RPMI7951 (cell line): ENCODE measurements at regions not wholly inside any gene's neighbourhood (a gene's known extent, or its start where the extent isn't known, plus 50 kb on each side); places are given as distances from the start of the nearest gene placed in this dataset.
A peak's percentile ranks its signal among the peaks of the same experiment; 100 is the strongest.
"Not testable (repeated sequence)": the region's sequence is repeated elsewhere in the genome, so short reads cannot be mapped to it uniquely, and the experiment has no call there.

ENCODE experiments used
- DNase-seq: peaks from one replicate; pipeline ENCODE4 v3.0.0-alpha.2; 2012; ENCODE audit warnings: low read depth

- no peak for DNase-seq
Observed at GRCh38 chr15:70374096-70374495, 276.4 kb upstream of the TLE3 start.

GRCh38 chr15:70373439-70373838, 275.7 kb upstream of the TLE3 start:
- DNase-seq, result not testable (repeated sequence)

GRCh38 chr15:70367913-70368705, 270.4 kb upstream of the TLE3 start:
- DNase-seq, result not testable (repeated sequence)

- DNase-seq, result not testable (repeated sequence)
Observed at GRCh38 chr15:70364023-70364422, 266.3 kb upstream of the TLE3 start.

- DNase-seq, result peak; percentile 43
Observed at GRCh38 chr15:70362886-70363285, 265.2 kb upstream of the TLE3 start.

GRCh38 chr15:70362350-70362749, 264.6 kb upstream of the TLE3 start:
- DNase-seq, result no peak

GRCh38 chr15:70361891-70362290, 264.2 kb upstream of the TLE3 start:
- DNase-seq, result no peak

GRCh38 chr15:70361106-70361505, 263.4 kb upstream of the TLE3 start:
- DNase-seq, result no peak

- no peak for DNase-seq
Observed at GRCh38 chr15:70358871-70359647, 261.3 kb upstream of the TLE3 start.

- no peak for DNase-seq
Observed at GRCh38 chr15:70358011-70358819, 260.5 kb upstream of the TLE3 start.

- no peak for DNase-seq
Observed at GRCh38 chr15:70357453-70357852, 259.7 kb upstream of the TLE3 start.

- DNase-seq, result peak; percentile 76
Observed at GRCh38 chr15:70356919-70357318, 259.2 kb upstream of the TLE3 start.

- no peak for DNase-seq
Observed at GRCh38 chr15:70356062-70356860, 258.5 kb upstream of the TLE3 start.

GRCh38 chr15:70355275-70355795, 257.6 kb upstream of the TLE3 start:
- DNase-seq, result no peak

GRCh38 chr15:70354346-70354905, 256.7 kb upstream of the TLE3 start:
- no peak for DNase-seq

- no peak for DNase-seq
Observed at GRCh38 chr15:70353606-70354345, 256.1 kb upstream of the TLE3 start.

- no peak for DNase-seq
Observed at GRCh38 chr15:70351941-70352774, 254.4 kb upstream of the TLE3 start.

GRCh38 chr15:70351391-70351790, 253.7 kb upstream of the TLE3 start:
- DNase-seq, result no peak
